GM13977 (cell line): ENCODE measurements at regions not wholly inside any gene's neighbourhood (a gene's known extent, or its start where the extent isn't known, plus 50 kb on each side); places are given as distances from the start of the nearest gene placed in this dataset.
"Not testable (repeated sequence)": the region's sequence is repeated elsewhere in the genome, so short reads cannot be mapped to it uniquely, and the experiment has no call there.

Experiments used
- DNase-seq: peaks from one replicate; pipeline ENCODE4 v3.0.0; 2012; ENCODE audit warnings: low spot score
- CTCF ChIP-seq: IDR thresholded peaks from 2 replicates; pipeline ENCODE4 v1.5.1; 2012; ENCODE audit warnings: mild to moderate bottlenecking, control low read depth; ENCODE audit not compliant: insufficient read depth; ENCODE audit errors: extremely low read depth, missing control alignments
- in situ Hi-C: fragments of 300-500 bp; cut with MboI; formaldehyde crosslinking; loops from one replicate; pipeline ENCODE4 v1.12.0; 2022; ENCODE audit warnings: low sequenced_read_pairs, low pct_unique_long_range_greater_than_20kb, mixed read lengths, inconsistent platforms; ENCODE audit not compliant: unreplicated experiment

DNA sequence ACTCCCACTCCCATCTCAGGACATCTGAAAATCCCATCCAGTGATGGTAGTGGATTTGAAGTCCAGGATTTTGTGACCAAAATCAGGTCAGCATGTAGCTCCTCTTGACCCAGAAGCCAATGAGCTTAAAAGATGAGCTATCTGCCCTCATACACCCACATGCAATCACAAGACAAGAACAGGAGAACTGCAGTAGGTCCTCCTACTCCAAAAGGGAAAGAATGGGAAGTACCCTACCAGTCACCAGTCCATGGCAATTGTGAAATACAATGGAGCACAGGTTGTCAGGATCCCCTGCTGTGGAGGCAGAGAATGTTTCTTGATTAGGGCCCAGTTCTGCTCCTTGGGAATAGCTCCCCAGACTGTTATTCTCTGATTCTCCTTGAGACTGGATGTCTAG is 347.3 kb upstream of the CNR1 start:
- in situ Hi-C loops, result no loop called here
- DNase-seq, result no peak
- no peak for TF ChIP-seq CTCF

- DNase-seq, result no peak
- TF ChIP-seq CTCF, result no peak
- in situ Hi-C loops, result no loop called here
Observed at GRCh38 chr6:88512951-88513350, 346.8 kb upstream of the CNR1 start.

GRCh38 chr6:88502391-88502790 is 336.2 kb upstream of the CNR1 start:
- no peak for TF ChIP-seq CTCF
- no peak for DNase-seq
- in situ Hi-C loops, result no loop called here

DNA sequence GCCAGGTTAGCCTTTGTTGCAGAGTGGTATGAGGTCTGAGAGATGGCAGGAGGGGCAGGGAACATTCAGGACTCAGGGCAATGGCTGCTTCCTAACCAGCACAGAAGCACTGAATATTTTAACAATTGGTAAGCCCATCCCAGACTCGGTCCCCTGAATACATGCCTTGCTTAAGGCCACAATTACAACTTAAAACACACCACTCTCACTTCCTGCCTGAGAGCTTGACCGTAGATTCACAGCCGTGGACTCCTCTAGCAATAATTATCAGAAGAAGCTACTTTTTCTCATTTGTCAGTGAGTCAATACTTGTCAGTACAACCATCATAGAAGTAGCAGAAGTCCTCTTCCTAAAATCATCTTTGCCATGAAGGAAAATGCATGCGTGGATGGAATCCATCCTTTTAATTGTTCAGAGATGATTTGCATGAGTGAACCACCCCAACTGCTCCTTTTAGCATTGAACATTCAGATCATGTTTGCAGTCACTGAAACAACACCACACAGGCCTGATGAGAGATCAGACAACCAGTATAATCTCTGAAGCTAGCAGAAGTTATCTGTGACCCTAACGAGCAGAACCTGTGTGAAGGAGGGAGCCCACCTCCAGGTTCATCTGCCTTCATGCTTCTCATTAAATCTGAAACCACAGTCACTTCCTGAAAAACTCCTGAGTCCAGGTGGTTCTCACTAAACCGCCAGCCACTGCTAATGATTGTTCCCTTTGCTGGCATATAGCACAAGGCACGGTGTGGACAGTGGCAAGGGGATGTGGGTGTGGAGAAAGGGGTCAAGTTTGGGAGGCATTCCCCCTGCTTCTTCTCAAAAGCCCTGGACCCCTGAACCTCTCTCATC is 333.9 kb upstream of the CNR1 start:
- no peak for TF ChIP-seq CTCF
- in situ Hi-C loops, result loop anchor here (25.0 kb wide), 1 partner anchor 663 kb away; no protein-coding TSS in a partner anchor
- DNase-seq, result peak; percentile 11

DNA sequence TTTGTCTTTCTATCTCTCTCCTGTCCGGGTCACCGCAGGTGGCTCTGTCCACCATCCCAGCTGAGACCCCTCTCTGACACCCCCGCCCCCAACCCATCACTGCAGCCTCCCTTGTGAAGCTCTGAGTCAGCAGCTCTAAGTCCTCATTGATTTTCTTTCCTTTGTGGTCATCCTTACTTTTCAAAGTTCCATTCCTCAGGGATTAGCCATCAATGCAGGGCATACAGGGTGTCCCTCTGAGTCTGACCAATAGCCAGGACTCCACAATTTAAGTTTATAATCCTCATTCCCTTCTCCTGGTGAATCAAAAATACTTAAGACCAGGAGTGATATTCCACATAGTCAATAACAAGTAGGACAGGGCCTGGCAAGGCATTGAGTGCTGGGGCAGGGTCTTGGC is 333.3 kb upstream of the CNR1 start:
- DNase-seq, result no peak
- TF ChIP-seq CTCF, result no peak
- in situ Hi-C loops, result loop anchor here (25.0 kb wide), 1 partner anchor 662 kb away; no protein-coding TSS in a partner anchor

DNA sequence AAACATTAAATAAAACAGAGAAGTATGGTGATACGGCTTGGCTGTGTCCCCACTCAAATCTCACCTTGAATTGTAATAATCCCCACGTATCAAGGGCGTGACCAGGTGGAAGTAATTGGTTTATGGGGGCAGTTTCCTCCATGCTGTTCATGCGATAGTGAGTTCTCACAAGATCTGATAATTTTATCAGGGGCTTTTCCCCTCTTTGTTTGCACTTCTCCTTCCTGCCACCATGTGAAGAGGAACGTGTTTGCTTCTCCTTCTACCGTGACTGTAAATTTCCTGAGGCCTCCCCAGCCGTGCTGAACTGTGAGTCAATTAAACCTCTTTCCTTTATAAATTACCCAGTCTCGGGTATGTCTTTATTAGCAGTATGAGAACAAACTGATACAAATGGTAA is 331.3 kb upstream of the CNR1 start:
- in situ Hi-C loops, result loop anchor here (25.0 kb wide), 1 partner anchor 660 kb away; no protein-coding TSS in a partner anchor
- DNase-seq, result not testable (repeated sequence)

- DNase-seq, result peak; percentile 35
- no peak for TF ChIP-seq CTCF
- in situ Hi-C loops, result loop anchor here (25.0 kb wide), 1 partner anchor 657 kb away; no protein-coding TSS in a partner anchor
Observed at GRCh38 chr6:88494401-88495140, 328.4 kb upstream of the CNR1 start.
